ENCODE measurements at regions not wholly inside any gene's neighbourhood (a gene's known extent, or its start where the extent isn't known, plus 50 kb on each side); places are given as distances from the start of the nearest gene placed in this dataset.

DNA sequence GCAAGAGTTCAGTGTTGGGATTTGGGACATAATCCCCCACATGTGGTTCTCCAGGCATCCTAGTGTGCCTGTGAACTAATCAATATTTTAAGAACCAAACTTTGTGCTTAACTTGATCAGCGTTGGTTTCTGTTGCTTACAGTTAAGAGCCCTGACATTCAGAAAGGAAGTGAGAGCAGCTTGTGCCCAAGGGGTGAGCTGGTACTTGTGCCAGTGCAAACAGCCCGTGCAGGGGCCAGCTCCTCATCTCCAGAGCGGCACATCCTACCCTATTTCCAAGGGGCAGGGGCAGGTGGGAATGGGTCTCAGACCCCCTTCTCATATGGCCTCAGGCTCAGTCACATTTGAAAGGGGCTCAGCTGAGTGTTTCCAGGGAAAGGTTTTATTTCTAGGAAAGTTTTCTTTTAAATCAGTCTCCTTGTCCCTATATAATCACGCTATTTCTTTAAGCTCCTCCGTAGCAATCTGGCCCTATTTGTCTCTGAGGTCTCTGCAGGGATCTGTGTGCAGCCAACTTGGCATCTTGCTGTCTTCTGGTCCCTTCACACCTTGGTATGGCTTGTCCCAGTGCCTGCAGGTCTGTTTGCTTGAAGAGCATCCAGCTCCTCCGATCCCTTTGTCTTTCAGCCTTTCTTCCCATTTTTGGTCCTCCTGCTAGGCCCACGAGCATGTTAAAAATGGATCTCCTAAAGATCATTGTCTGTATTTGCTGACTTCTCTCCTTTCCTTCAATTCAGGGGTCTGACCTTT is 358.9 kb downstream of the HRH4 start:
- TF ChIP-seq, protein P1, sequence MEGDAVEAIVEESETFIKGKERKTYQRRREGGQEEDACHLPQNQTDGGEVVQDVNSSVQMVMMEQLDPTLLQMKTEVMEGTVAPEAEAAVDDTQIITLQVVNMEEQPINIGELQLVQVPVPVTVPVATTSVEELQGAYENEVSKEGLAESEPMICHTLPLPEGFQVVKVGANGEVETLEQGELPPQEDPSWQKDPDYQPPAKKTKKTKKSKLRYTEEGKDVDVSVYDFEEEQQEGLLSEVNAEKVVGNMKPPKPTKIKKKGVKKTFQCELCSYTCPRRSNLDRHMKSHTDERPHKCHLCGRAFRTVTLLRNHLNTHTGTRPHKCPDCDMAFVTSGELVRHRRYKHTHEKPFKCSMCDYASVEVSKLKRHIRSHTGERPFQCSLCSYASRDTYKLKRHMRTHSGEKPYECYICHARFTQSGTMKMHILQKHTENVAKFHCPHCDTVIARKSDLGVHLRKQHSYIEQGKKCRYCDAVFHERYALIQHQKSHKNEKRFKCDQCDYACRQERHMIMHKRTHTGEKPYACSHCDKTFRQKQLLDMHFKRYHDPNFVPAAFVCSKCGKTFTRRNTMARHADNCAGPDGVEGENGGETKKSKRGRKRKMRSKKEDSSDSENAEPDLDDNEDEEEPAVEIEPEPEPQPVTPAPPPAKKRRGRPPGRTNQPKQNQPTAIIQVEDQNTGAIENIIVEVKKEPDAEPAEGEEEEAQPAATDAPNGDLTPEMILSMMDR (IDR thresholded peaks at IDR 0.05; ENCODE audit: control extremely low read depth in 1 of 3, insufficient read depth in 1 of 3, low read depth in 1 of 3, low read length in 3 of 3), result no peak
- TF ChIP-seq JUND (IDR thresholded peaks at IDR 0.05; ENCODE audit: low read length), result no peak
- TF ChIP-seq POLR2A (IDR thresholded peaks at IDR 0.05; ENCODE audit: control extremely low read depth in 1 of 2, low read depth in 2 of 2, low read length in 2 of 2), result no peak
